ENCODE measurements at regions not wholly inside any gene's neighbourhood (a gene's known extent, or its start where the extent isn't known, plus 50 kb on each side); places are given as distances from the start of the nearest gene placed in this dataset.

DNA sequence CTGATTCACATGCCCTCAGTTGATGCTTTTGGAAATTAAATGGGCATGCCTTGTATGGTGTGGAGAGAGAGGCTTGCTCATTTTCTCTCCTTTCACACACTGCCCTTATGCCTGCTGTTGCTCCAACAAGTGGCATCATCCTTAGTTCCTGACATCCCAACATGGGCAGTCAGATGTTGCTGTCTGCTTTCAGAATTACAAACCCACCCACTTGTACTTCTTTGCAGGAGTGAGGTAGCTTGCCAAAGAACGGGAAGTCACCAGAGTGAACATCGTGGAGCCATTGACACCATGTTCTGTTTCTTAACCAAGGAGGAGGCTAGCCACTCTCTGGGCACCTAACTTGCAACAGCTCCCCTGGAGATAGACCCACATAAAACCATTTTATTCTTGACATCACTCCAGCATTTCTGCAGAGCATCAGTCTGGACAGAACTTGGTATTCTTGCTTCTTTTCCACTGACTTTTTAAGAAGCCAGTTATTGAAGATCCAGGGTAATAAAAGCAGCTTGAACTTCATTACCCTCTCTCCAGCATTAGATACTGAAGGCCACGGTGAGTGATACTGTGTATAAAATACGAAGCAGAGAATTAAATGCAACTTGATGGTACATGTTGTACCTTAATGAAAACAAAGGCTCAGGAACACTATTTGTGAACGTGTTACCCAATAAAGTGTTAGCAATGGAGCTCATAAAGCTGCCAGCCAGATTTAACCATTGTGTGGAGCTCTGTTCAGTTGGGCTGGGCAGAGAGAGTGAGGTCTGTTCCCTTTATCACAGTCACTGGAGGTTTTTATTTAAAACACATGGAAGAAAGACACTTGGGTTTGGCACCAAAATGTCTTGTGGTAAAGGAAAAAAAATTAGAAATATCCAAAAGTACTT is 195.8 kb upstream of the HABP2 start:
- no peak for DNase-seq (ENCODE audit: low read depth in 2 of 3, low spot score in 2 of 3)

DNA sequence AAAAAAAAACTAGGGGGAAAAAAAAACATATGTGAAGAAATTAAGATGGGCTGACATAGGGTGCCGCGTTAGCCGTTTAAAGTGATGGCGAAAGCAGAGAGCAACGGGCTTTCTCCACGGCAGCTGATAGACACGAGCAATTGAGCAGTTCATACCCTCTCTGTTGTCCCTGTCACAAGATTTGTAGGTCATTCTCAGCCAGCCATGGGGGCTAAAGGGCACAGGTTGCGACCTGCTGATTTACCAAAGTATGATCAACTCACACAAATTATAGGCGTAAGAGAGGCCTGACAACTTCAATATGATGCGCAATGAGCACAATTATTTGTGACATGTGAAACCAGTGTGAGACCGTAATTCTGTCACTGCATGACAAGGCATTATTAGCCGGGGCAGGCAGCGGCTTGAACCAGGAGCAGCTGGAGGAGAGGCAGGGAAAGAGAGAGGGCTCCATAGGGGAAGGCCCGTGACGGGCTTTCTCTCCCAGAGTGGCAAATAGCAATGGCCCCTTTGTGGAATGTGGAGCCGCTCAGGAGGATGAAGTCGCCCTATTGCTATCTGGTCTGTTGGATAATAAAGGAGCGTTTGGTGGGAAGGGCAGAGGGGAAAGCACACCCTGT is 195.1 kb upstream of the HABP2 start:
- no peak for DNase-seq (ENCODE audit: low read depth in 2 of 3, low spot score in 2 of 3)

DNA sequence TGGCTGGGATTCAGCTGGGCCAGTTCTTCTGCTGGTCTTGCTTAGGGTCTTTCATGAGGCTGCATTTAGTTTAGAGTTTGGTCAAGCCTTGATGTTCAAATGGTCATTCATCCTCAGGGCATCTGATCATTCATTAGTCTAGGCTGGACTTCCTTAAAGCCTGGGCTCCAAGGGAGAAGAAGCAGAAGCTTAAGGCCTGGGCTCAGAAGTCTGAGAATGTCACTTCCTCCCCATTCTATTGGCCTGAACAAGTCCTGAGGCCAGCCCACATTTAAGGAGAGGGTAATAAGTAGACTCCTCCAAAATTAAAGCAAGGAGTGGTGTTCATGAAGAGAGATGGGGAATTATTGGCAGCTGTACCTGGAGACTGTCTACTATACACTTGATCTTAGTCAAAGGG is 193.2 kb upstream of the HABP2 start:
- DNase-seq (ENCODE audit: low read depth in 2 of 3, low spot score in 2 of 3) = no peak

DNA sequence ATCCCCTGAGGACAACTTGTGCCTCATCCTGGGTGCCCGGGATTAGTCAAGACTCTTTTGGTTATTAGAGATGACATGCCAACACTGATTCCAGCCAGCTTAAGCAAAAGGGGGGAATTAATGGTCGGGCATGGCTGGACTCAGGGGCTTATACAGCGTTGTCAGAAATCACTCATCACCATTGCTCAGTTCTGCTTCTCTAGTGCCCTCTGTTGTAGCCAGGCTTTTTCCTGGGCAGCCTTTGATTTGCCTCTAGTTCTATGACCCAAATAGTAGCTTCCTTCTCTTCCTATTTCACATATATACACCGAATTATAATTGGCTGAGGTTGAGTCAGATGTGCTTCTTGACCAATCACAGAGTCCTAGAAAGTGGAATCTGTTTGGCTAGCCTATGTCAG is 192.0 kb upstream of the HABP2 start:
- no peak for DNase-seq (ENCODE audit: low read depth in 2 of 3, low spot score in 2 of 3)

DNA sequence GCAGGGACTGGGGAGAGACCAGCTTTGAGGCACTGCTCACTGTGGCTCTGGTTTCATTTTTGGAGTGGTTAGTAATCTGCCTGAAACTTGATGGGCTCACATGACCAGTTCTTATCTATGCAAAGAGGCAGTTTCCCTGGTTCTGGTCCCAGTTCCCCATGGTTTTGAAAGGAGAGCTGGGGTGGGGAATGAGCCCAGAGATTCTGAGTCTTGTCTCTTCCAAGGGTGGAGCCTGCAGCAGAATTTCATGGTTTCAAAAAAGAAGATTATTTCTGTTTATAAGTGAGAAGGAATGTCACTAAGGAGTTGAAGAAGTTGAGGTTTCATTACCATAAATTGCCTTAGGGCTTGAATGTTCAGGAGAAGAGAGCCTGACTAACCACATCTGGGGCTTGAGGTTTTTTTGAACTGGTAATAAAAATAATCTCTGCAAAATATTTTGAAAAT is 190.2 kb upstream of the HABP2 start:
- DNase-seq (ENCODE audit: low read depth in 2 of 3, low spot score in 2 of 3) = peak in 1 of 3 donors; percentile 37

DNA sequence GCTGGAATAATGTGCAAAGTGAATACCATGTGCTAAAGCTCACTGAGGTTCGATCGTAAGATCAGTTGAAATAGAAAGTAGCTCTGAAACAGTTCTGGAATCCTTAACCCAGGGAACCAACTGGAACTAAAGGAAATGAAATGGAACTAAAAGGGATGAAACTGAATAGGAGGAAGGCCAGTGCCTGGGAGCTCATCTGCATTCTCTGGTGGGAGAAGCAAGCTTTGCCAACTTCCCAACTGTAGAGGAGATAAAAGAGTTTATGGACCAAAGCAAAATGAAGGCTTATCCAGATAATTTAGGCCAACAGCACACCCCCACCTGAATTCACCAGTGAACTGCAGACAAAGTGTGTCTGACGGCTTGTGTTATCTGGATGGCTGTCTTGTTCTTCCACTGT is 188.6 kb upstream of the HABP2 start:
- DNase-seq (ENCODE audit: low read depth in 2 of 3, low spot score in 2 of 3) = no peak

DNA sequence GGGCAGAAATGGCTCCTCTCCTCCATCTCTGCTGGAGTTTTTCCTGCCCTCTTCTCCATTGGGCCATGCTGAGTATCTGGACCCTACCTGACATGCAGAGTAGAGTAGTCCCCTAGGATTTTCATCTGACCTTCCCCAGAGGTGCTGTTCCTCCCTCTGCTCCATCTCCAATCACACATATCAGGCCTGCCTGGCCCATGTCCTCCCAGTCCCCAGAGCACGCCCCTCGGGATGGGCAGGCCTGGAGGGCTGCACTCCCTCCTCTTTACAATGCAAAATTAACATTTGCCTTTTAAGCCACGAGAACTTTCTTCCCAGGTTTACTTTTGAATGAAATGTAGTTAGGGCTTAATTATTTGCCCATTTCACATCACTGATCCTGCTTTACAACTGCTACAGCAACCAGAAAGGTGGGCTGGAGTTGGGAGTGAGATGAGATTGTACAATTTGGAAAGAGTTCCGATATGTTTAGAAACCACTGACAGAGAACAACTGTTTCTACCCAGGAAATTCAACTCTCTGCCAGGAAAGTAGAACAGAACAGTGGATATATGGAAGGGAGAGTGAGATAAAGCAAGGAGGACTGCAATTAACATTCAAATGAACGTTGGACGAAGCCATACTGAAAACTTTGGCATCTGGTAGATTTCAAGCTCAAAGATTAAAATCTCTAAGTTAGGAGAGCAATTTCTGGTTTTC is 184.0 kb upstream of the HABP2 start:
- no peak for DNase-seq (ENCODE audit: low read depth in 2 of 3, low spot score in 2 of 3)

DNA sequence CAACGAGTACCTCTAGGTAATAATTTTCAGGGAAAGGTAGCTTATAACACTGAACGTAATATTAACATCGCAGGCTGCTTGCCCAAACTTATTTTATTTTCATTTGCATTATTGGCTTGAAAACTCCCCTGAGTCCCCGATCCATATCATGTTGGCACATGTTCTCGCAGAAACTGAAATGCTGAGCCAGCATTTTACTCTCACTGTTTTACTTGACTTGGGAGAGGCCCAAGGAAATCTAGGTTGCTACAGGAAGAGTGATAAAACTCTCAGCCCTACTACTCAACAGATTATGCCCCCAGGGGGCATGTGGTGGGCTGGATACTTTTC is 183.5 kb upstream of the HABP2 start:
- DNase-seq (ENCODE audit: low read depth in 2 of 3, low spot score in 2 of 3) = no peak

DNA sequence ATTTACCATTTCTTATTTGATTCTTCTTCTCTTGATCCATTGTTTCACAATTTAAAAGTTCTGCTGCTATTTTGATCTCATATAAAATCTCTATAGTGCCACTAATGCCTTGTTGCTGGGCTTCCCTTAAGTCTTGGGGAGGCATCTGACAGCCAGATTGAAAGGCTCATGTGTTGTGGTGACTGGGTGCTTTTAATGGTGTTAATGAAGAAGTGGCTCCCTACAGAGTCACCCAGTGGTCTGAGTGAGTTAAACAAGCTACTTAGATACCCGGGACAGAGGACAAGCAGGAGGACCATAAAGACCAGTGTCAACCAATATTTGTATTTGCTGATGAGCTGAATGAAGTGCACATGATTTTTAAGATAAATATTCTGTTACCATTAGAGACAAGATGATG is 176.4 kb upstream of the HABP2 start:
- DNase-seq (ENCODE audit: low read depth in 2 of 3, low spot score in 2 of 3) = peak in 1 of 3 donors; percentile 36

DNA sequence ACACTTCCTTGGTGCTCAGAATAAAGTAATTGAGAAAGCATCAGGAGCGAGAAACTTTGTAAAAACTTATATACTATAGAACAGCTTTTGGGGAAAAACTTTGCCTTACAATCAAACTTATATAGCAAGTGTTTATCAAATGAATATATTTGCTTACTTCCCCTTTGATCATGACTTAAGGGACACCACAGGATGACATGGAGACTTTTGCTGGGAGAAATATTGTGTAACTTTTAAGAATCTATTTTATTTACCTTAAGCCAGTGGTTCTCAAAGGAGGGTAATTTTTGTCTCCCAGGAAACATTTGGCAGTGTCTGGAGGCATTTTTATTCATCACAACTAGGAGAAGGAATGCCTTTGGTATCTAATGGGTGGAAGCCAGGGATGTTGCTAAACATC is 173.8 kb upstream of the HABP2 start:
- DNase-seq (ENCODE audit: low read depth in 2 of 3, low spot score in 2 of 3) = peak in 1 of 3 donors; percentile 32

DNA sequence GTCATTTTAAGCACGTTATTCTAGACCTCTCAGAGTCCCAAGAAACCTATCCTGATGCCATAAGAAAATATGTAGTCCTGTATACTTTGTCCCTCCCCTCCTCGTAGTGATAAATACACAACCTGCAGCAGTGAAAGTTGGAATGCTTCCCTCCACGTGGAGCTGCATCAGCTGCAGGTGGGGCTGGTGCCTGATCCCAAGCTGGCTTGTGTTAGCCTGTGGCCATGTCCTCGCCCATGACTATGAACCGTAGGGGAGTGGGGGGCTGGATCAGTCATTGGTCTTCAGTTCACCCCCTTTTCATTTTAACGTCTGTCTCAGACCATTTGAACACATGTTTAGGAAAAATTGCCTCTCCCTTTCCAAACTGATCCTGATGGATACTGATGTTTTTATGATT is 171.4 kb upstream of the HABP2 start:
- no peak for DNase-seq (ENCODE audit: low read depth in 2 of 3, low spot score in 2 of 3)

DNA sequence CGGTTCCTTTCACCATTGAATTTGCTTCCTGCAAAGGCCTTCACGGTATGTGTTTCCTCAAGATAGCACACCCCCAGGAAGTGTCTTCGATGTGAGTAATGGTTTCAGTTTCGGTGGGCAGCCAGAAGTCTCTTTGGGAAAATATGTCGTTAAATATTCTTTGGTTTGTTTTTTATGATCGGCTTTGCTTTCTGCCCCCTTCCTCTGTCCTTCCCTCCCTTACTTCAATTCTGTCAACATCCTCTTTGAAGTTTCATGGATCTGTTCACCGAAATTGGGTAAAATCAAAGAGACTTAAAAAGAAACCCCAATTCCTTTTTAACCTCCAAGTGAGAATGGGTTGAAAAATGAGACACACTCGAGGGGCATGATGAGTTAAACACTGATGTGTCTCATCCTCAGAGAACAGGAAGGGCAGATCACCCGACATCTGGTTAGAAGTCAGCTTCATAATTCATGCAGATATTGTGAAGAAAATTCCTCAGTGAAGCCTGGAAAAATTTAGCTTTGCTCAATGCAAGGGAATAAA is 170.8 kb upstream of the HABP2 start:
- DNase-seq (ENCODE audit: low read depth in 2 of 3, low spot score in 2 of 3) = peak; percentile 6 to 95 (median 90)

DNA sequence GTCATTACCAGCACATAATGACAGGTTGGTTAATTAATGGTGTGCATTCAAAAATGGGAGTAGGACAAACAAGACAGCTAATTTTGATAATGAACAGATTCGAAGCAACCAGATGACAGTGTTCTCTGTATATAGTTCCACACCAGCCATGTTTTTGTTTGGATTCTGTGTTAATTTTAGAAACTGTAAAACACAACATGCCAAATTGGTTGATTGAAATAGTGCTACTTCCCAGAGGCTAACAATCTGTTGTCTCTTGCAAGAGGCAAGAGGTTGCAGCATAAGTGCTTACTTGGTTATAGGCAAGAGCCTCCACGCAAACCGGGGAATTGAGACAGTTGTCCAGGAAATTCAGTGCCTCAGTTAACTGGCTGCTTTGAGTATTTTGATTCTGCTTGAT is 170.2 kb upstream of the HABP2 start:
- DNase-seq (ENCODE audit: low read depth in 2 of 3, low spot score in 2 of 3) = no peak

DNA sequence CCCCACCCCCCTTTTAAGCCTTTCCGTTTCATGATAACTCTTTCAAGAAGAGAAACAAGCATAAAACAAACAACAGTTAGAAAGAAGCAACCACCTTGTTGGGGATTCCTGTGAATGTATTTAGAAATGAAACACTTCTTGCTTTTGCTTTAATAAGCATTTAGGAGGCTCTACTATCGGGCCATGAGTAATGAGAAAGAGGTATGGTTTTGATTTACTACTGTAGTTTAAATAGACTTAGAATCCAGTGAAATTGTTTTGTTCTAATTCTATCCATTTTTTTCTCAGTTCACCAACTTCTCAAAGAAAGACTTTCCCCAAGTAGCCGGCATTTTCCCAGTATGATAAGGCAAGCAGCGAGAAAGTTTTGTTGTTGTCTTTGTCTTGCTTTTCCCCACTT is 168.7 kb upstream of the HABP2 start:
- DNase-seq (ENCODE audit: low read depth in 2 of 3, low spot score in 2 of 3) = no peak

DNA sequence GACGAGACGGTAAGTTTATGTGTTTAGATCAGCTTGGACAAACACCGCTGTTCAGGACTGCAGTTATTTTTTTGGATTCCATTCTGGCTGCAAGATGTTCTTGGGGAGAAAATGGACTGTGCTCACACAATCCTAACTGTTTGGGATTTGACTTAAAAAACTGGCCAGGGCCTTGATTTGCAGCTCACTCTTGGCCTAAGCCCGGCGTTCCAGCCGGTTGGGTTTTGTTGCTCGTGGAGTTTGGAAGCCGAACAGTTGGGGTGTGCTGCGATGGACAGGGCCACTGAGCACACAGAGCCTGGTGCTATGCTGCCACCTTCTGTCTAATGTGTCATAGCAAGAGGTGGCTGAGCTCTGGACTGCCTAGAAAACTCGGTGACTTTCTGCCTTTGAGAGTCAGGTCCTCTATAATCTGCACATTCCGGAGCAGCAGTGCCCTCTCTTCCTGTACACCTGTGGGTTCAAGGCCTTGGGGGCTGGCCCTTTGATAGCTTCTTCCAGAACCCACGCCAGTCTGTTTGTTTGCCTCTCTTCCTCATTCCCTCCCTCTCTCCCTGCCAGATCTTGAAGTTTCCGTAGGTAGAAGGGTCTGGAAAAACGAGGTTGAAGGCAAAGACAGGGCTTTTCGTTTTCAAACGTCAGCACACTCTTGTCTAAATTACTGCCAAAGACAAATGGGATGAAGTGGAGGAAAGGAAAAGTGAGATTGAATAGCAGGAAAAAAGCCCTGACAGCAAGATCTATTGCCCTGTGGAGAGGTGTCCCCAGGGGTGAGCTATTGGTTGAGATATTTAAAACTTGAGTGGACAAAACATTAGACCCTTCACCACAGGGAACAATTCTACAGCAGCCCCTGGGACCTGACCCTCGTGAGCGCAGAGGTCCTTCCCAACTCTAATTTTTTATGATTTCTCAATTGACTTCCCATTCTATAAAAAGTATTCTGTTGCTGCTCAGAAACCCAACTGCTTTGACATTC is 167.5 kb upstream of the HABP2 start:
- peak; percentile 11 to 92 (median 79) for DNase-seq (ENCODE audit: low read depth in 2 of 3, low spot score in 2 of 3)

DNA sequence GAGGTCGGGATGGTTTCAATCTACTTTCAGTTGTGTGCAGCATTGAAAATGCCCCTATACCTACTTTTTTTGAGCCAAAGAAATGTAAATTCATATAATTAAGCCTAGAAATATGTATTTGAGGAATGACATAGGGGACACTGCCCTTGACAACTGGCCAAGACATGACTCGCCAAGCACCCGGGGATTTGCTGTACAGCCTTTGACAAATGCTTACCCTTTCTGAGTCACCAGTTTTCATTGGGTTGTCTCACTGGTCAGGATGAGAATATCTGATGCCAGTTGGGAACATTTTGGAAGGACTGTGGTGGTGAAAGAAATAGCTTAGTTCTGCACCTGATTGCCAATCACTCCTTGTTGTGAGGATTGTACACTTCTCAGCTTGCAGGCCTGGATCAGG is 166.8 kb upstream of the HABP2 start:
- no peak for DNase-seq (ENCODE audit: low read depth in 2 of 3, low spot score in 2 of 3)

DNA sequence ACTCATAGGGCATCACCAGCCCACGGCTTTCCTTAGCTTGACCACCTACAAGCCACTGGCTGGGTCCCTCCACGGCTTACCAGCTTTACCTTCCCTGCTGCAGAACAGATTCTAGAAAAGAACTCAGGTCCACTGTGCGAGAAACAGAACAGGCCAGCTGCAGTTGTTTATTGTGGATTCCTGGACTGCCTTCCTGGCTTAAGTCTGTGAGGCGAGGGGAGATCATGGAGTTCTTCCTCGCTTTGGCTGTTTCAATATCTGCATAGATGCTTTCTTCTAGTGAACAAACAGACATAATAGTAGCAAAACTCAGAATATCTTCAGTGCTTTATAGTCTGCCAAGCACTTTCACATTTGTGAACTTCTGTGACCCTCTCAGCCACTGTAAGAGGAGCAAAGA is 162.9 kb upstream of the HABP2 start:
- DNase-seq (ENCODE audit: low read depth in 2 of 3, low spot score in 2 of 3) = no peak

DNA sequence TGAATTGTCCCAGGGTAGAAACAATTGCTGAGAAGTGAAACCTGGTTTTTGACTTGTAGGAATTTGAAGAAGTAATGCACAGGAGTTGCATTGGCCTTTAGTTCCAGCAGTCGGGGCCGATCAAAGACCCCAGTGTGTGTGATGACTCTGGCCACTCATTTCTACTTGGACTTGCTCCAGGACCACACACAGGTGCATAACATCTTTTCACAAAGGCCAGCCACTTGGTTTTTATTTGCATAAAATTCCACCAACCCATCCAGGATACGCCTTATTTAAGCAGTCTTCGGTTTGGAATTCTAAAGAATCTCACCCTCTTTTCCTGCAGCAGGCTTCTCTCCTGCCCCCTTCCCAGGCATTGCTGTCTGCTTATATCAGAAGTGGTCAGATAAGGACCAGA is 162.0 kb upstream of the HABP2 start:
- no peak for DNase-seq (ENCODE audit: low read depth in 2 of 3, low spot score in 2 of 3)

DNA sequence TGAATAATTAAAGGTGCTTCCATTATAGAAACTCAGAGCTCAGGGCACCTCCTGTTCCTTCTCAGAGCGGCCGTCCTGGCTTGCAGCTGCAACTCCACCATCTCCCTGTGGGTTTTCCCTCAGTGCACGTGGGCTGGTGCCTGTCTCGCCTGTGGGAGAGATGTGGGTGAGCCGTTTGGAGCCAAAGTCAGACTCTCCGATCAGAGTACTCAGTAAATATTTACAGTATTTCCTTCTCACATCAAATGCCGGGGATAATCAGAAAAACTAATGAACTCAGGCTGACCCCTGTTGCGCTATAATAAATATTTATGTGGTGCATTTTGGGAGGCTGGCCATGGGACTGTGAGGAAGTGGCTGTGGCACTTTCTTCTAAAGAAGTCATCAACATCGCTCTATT is 155.8 kb upstream of the HABP2 start:
- no peak for DNase-seq (ENCODE audit: low read depth in 2 of 3, low spot score in 2 of 3)

DNA sequence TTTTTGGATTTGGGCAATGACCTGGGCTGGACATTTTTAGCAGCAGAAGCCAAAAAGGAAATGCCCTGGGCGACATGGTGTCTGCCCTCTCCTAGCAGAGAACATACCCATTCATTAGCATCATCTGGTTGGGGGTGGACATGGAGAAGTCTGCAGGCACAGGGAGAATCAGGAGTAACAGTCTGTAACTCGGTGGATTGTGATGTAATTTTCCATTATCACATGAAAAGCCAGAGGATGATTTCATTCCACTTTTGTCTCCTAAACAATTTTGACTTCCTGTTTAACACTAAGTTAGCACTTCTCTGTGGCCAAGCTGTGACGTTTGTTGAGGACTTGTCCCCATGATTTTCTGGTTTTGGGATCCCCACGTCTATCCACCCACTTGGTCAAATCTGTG is 153.8 kb upstream of the HABP2 start:
- no peak for DNase-seq (ENCODE audit: low read depth in 2 of 3, low spot score in 2 of 3)
